H1 (cell line): ENCODE measurements at regions not wholly inside any gene's neighbourhood (a gene's known extent, or its start where the extent isn't known, plus 50 kb on each side); places are given as distances from the start of the nearest gene placed in this dataset.

Experiments
- CTCF ChIA-PET: fragments of 300-600 bp; sonication (Branson Sonifier 250); formaldehyde crosslinking; loops from one replicate; lab custom pipeline; 2021; ENCODE audit not compliant: partially characterized antibody; lab: Charles Lee
- POLR2A ChIA-PET: fragments of 300-600 bp; sonication (Branson Sonifier 250); formaldehyde crosslinking; loops from one replicate; lab custom pipeline; 2021; ENCODE audit warnings: inconsistent platforms; ENCODE audit not compliant: partially characterized antibody; lab: Charles Lee
- DNase-seq, 2 experiments: peaks; one replicate each; pipeline versions ENCODE4 v3.0.0 to v3.0.0-alpha.2; 2010 to 2022; ENCODE audit warnings: low spot score in 2 of 2, low read depth in 1 of 2, mixed read lengths in 1 of 2
- FAIRE-seq: peaks from 2 replicates; lab custom pipeline; 2011; peaks lifted over from hg19 to GRCh38; lab: Jason Lieb, UNC
- H2AFZ ChIP-seq: 2 replicates; pipeline ENCODE4 v1.8.1; 2012; ENCODE audit warnings: low read length, inconsistent platforms
- H2AK5ac ChIP-seq: 2 replicates; pipeline ENCODE4 v1.6.1; 2013; ENCODE audit warnings: low read depth, low read length
- H2BK120ac ChIP-seq: replicated peaks from 2 replicates; pipeline ENCODE3; 2013; ENCODE audit warnings: low read depth, low read length, inconsistent platforms
- H2BK12ac ChIP-seq: 2 replicates; pipeline ENCODE4 v1.6.1; 2013; ENCODE audit warnings: low read depth, low read length
- H2BK15ac ChIP-seq: 2 replicates; pipeline ENCODE4 v1.6.1; 2013; ENCODE audit warnings: low read length
- H2BK20ac ChIP-seq: 2 replicates; pipeline ENCODE4 v1.6.1; 2013; ENCODE audit warnings: low read length
- H2BK5ac ChIP-seq: 2 replicates; pipeline ENCODE4 v1.6.1; 2013; ENCODE audit warnings: low read depth, low read length
- H3K14ac ChIP-seq: 2 replicates; pipeline ENCODE4 v1.6.1; 2013; ENCODE audit warnings: inconsistent platforms; ENCODE audit not compliant: insufficient read length
- H3K18ac ChIP-seq: 2 replicates; pipeline ENCODE4 v1.6.1; 2013; ENCODE audit warnings: low read length; ENCODE audit errors: extremely low read depth
- H3K23ac ChIP-seq: 2 replicates; pipeline ENCODE4 v1.6.1; 2013; ENCODE audit warnings: inconsistent platforms; ENCODE audit not compliant: insufficient read length
- H3K23me2 ChIP-seq: 2 replicates; pipeline ENCODE4 v1.6.1; 2013; ENCODE audit warnings: low read depth, low read length
- H3K27ac ChIP-seq: 2 replicates; pipeline ENCODE4 v1.6.1; 2011; ENCODE audit warnings: low read depth, low read length, inconsistent platforms
- H3K27me3 ChIP-seq, 4 experiments: replicated peaks in 1 of 4; 1 replicate in 1 of 4; 2 replicates in 3 of 4; pipeline versions ENCODE4 v1.6.1 to v1.8.1; 2011 to 2013; ENCODE audit warnings: low read length in 3 of 4, mild to moderate bottlenecking in 3 of 4, inconsistent platforms in 2 of 4, mixed read lengths in 2 of 4, moderate library complexity in 1 of 4; ENCODE audit not compliant: control insufficient read depth in 3 of 4, insufficient read depth in 3 of 4; ENCODE audit errors: extremely low read depth in 1 of 4
- H3K36me3 ChIP-seq, 4 experiments: 2 replicates each; pipeline versions ENCODE4 v1.6.1 to v1.8.1; 2011 to 2013; ENCODE audit warnings: mild to moderate bottlenecking in 4 of 4, low read length in 3 of 4, moderate library complexity in 2 of 4, control low read depth in 1 of 4, inconsistent platforms in 1 of 4; ENCODE audit not compliant: insufficient read depth in 4 of 4, control insufficient read depth in 2 of 4
- H3K4ac ChIP-seq: replicated peaks from 2 replicates; pipeline ENCODE3; 2013; ENCODE audit warnings: low read length, low read depth, mixed read lengths, inconsistent platforms; ENCODE audit not compliant: insufficient read length
- H3K4me1 ChIP-seq, 4 experiments: replicated peaks in 1 of 4; 1 replicate in 1 of 4; 2 replicates in 3 of 4; pipeline versions ENCODE4 v1.6.1 to v1.8.1; 2011 to 2013; ENCODE audit warnings: low read length in 3 of 4, inconsistent platforms in 2 of 4, mixed read lengths in 1 of 4; ENCODE audit not compliant: insufficient read depth in 4 of 4, control insufficient read depth in 3 of 4
- H3K4me2 ChIP-seq, 2 experiments: 2 replicates each; pipeline versions ENCODE4 v1.6.1 to v1.8.1; 2011 to 2013; ENCODE audit warnings: low read depth in 2 of 2, low read length in 2 of 2, control low read depth in 1 of 2, inconsistent platforms in 1 of 2, mild to moderate bottlenecking in 1 of 2; ENCODE audit not compliant: insufficient read depth in 1 of 2
- H3K4me3 ChIP-seq, 4 experiments: fragments of 200-600, 300-600 bp in 1 of 4; sonication (generic), shearing (Covaris generic), sonication (Bioruptor Twin) in 1 of 4; 2 replicates each; pipeline versions ENCODE4 v1.5.1 to v1.8.1; 2011 to 2016; ENCODE audit warnings: low read length in 4 of 4, low read depth in 3 of 4, control low read depth in 2 of 4, inconsistent platforms in 2 of 4, mild to moderate bottlenecking in 2 of 4, mixed read lengths in 1 of 4, moderate library complexity in 1 of 4; ENCODE audit not compliant: insufficient read depth in 2 of 4; ENCODE audit errors: extremely low read depth in 1 of 4
- H3K56ac ChIP-seq: replicated peaks from 2 replicates; pipeline ENCODE3; 2013; ENCODE audit warnings: low read depth, mild to moderate bottlenecking, mixed read lengths, low read length, inconsistent platforms; ENCODE audit not compliant: insufficient read length
- H3K79me1 ChIP-seq: 2 replicates; pipeline ENCODE4 v1.6.1; 2013; ENCODE audit warnings: low read depth, low read length, control low read depth
- H3K79me2 ChIP-seq, 2 experiments: 2 replicates each; pipeline versions ENCODE4 v1.6.1 to v1.8.1; 2012 to 2013; ENCODE audit warnings: low read length in 2 of 2, mild to moderate bottlenecking in 2 of 2, inconsistent platforms in 1 of 2; ENCODE audit not compliant: insufficient read depth in 2 of 2, control insufficient read depth in 1 of 2
- H3K9ac ChIP-seq, 4 experiments: replicated peaks in 1 of 4; 1 replicate in 1 of 4; 2 replicates in 3 of 4; pipeline versions ENCODE4 v1.6.1 to v1.8.1; 2011 to 2013; ENCODE audit warnings: low read depth in 3 of 4, low read length in 3 of 4, control low read depth in 2 of 4, mild to moderate bottlenecking in 2 of 4, moderate library complexity in 2 of 4, inconsistent platforms in 1 of 4; ENCODE audit errors: extremely low read depth in 1 of 4
- H3K9me3 ChIP-seq, 2 experiments: 2 replicates each; pipeline versions ENCODE4 v1.6.1 to v1.8.1; 2012 to 2013; ENCODE audit warnings: mild to moderate bottlenecking in 2 of 2, moderate library complexity in 2 of 2, control low read depth in 1 of 2, inconsistent platforms in 1 of 2, low read depth in 1 of 2, low read length in 1 of 2, mixed read lengths in 1 of 2; ENCODE audit not compliant: insufficient read depth in 2 of 2
- H4K20me1 ChIP-seq, 2 experiments: replicated peaks in 1 of 2; 2 replicates each; pipeline versions ENCODE3 to v1.8.1; 2011 to 2013; ENCODE audit warnings: inconsistent platforms in 2 of 2, low read length in 2 of 2, mild to moderate bottlenecking in 1 of 2; ENCODE audit not compliant: insufficient read depth in 2 of 2, control insufficient read depth in 1 of 2
- H4K5ac ChIP-seq: 2 replicates; pipeline ENCODE4 v1.6.1; 2013; ENCODE audit warnings: low read length, low read depth, mixed read lengths, inconsistent platforms; ENCODE audit not compliant: insufficient read length
- H4K8ac ChIP-seq: 2 replicates; pipeline ENCODE4 v1.8.0; 2013; ENCODE audit warnings: mild to moderate bottlenecking, moderate library complexity, low read length, inconsistent platforms; ENCODE audit not compliant: insufficient read depth; ENCODE audit errors: extremely low read depth
- H4K91ac ChIP-seq: replicated peaks from 2 replicates; pipeline ENCODE3; 2013; ENCODE audit warnings: low read length, mixed read lengths, inconsistent platforms; ENCODE audit not compliant: insufficient read length
- TCF12 ChIP-seq: IDR thresholded peaks from 2 replicates; pipeline ENCODE4 v1.6.1; 2011; ENCODE audit warnings: low read depth, mild to moderate bottlenecking, low read length
- WGBS, 2 experiments: shearing (Covaris generic) in 1 of 2; methylation state at CpG; one replicate each; pipeline versions ENCODE4 v1.1.6 to v1.1.7; 2013 to 2015; ENCODE audit warnings: low lambda C conversion rate in 2 of 2, mixed read lengths in 2 of 2, inconsistent platforms in 1 of 2, low coverage in 1 of 2, missing lambda C conversion rate in 1 of 2; ENCODE audit not compliant: insufficient replicate concordance in 2 of 2, insufficient coverage in 1 of 2, insufficient read length in 1 of 2; ENCODE audit errors: extremely low coverage in 1 of 2, missing lambda C conversion rate in 1 of 2; 5-methylcytosine and 5-hydroxymethylcytosine counted together

DNA sequence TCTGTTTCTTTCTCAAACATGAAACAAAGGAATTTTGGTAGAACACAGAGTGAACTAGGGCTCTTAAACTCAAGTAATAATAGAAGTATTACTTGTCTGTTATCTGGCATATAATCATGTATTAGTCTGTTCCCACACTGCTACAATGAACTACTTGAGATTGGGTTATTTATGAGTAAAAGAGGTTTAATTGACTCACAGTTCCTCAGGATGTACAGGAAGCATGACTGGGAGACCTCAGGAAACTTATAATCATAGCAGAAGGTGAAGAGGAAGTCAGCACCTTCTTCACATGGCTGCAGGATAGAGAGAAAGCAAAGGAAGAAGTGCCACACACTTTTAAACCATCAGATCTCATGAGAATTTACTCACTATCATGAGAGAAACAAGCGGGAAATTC, 273.4 kb downstream of the ETS1 start:
- H3K27ac ChIP-seq, result no peak overlapping the region
- H3K14ac ChIP-seq, result no peak overlapping the region
- no peak overlapping the region for H2BK15ac ChIP-seq
- H3K27me3 ChIP-seq, result peaks cover 0 to 1% (median 0%) of the 10 kb centered on the region in 4 experiments; a peak in 1 of 7 replicates
- H3K79me2 ChIP-seq, result no peaks in the 10 kb centered on the region
- no peak overlapping the region for H3K4ac ChIP-seq
- H3K56ac ChIP-seq, result no peak overlapping the region
- H3K4me2 ChIP-seq, result no peak overlapping the region
- no peak overlapping the region for H2BK12ac ChIP-seq
- no peaks in the 10 kb centered on the region for H3K79me1 ChIP-seq
- no peaks in the 10 kb centered on the region for H4K20me1 ChIP-seq
- H3K23me2 ChIP-seq, result no peaks in the 10 kb centered on the region
- H4K8ac ChIP-seq, result no peak overlapping the region
- no peak overlapping the region for H3K4me3 ChIP-seq
- no peak overlapping the region for H4K5ac ChIP-seq
- H4K91ac ChIP-seq, result no peak overlapping the region
- WGBS, 2 experiments, result 100% methylated on average over 1 of the region's 1 CpG; no CpG with 5 or more reads in 1 of the 2 experiments
- TF ChIP-seq TCF12, result no peak
- H2BK5ac ChIP-seq, result no peak overlapping the region
- no peak overlapping the region for H2AK5ac ChIP-seq
- DNase-seq (no peak), FAIRE-seq (no peak)
- no peak overlapping the region for H3K18ac ChIP-seq
- H3K36me3 ChIP-seq, result no peaks in the 10 kb centered on the region
- ChIA-PET CTCF (no interaction called here), POLR2A (no interaction called here)
- H2AFZ ChIP-seq, result no peak overlapping the region
- H3K23ac ChIP-seq, result no peak overlapping the region
- H3K9me3 ChIP-seq, result peaks cover 7 to 9% of the 10 kb centered on the region in 2 experiments
- H2BK120ac ChIP-seq, result no peak overlapping the region
- H3K9ac ChIP-seq, result no peak overlapping the region
- H2BK20ac ChIP-seq, result no peak overlapping the region
- no peaks in the 10 kb centered on the region for H3K4me1 ChIP-seq
